HT-29 (cell line): ENCODE measurements at regions not wholly inside any gene's neighbourhood (a gene's known extent, or its start where the extent isn't known, plus 50 kb on each side); places are given as distances from the start of the nearest gene placed in this dataset.

Source experiments
- DNase-seq: peaks from one replicate; pipeline ENCODE4 v3.0.0-alpha.2; 2015; ENCODE audit warnings: low spot score

DNA sequence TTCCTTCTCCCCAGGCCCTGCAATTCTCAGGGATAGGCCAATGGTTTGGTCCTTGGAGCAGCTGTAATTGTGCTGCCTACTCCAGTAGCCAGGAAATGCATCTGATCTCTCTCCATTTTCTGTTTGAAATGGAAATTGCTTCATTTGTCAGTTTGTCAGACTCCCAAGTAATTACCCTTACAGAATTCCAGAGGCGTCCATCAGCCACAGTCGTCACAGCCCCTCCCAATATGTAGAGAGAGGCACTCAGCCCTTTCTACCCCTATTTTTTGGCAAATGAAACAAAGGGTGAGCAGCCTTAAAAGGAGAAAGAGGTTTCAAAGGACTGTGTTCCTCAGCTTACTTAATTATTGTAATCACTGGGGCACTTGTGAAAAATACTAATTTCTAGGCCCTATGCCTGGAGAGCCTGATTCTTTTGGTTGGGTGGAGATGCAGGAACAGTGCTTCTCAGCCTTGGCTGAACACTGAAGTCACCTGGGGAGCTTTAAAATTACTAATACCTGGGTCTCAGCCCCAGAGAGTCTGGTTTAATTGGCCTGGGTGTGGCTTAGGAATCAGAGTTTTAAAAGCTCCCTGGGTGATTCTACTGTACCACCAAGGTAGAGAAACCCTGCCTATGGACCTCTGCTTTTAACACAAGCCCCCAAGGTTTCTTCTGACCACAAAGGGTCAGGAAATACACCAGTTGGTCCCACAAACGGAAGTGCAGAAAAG lies 190.0 kb downstream of the EMP1 start:
- DNase-seq, result no peak

DNA sequence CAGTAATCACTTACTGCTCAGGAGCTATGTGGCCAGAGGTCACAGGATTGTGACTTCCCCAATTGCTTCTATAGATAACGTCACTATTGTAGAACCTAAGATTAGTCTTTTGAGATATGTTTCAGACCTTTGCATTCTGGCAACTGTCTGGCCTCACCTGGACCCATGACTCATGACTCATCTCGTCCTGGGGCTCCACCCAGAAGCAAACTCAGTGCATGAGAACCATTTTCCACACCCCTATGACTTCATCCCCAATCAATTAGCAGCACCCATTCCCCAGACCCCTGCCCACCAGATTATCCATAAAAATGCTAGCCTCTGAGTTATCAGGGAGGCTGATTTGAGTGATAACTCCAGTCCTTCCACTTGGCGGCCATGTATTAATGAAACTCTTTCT lies 186.9 kb downstream of the EMP1 start:
- peak; percentile 36 for DNase-seq

- DNase-seq, result no peak
Measured at GRCh38 chr12:13380297-13380696, 183.8 kb downstream of the EMP1 start.

- DNase-seq, result no peak
Measured at GRCh38 chr12:13379531-13380188, 183.1 kb downstream of the EMP1 start.

DNA sequence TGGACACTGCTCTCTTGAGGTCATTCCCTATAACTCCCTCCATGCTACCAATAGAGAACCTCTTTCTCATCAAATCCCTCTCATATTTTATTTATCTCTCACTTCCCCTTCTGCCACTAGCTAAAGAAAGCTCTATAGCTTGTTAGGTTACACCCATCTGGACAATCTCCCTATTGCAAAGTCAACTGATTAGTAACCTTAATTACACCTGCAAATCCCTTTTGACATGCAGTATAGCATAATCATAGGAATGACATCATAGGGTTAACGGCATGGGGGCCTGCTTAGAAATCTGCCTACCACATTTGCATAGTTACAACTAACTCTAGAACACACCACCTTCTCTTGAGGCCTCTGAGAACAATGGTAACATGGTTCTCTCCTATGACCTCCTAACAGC lies 181.2 kb downstream of the EMP1 start:
- no peak for DNase-seq

GRCh38 chr12:13376610-13377373 lies 180.3 kb downstream of the EMP1 start:
- DNase-seq, result peak; percentile 80

DNA sequence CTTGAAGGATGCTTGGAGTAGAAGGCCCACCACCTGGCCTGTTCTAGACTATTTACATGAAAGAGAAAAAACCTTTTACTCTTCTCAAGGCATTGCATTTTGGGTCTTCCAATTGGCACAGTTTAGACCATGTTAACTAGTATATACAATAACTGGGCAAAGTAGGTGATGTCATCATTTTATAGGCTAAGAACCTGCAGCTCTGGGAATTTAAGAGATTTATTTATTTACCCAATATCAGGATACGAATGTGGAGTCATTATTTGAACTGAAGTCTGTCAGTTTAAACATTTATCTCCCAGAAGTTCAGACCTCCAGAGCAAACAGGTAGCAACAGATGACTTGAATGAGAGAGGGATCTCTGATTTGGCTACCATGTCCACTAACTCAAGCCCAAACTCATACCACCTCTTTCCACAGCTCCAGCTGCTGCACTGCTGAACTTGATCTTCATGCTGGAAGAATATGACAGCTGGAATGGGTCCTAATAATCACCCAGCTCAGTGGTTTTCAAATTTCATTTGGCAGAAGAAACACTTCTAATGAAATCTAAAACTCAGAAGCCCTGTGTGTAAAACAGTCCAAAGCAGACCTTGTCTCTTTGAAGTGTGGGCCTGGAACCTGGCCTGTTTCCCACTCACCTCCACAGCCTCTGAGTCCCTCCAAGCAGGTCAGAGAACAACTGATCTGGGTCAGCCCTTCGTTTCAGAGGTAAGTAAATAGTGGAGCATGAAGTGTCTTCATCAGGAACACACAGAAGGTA lies 179.2 kb downstream of the EMP1 start:
- DNase-seq, result no peak

- no peak for DNase-seq
Measured at GRCh38 chr12:13374793-13375192, 178.3 kb downstream of the EMP1 start.

DNA sequence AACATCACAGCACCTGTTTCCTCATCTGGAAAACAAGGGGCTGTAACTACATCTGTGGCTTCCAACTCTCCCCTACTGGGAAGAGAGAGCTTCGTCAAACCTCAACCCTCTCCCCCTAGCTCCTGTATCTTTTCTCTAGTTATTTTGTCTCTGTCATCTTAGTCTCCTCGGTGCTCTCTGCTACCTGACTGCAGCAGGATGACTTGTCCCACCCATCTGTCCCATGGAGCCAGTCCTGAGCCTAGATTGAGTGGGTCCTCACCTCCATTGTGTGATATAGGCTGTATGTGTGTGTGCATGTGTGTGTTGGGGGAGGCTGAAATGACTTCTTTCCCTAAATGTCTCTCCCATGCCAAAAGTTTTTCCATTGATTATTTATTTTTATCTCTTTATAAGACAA lies 177.3 kb downstream of the EMP1 start:
- DNase-seq, result no peak

DNA sequence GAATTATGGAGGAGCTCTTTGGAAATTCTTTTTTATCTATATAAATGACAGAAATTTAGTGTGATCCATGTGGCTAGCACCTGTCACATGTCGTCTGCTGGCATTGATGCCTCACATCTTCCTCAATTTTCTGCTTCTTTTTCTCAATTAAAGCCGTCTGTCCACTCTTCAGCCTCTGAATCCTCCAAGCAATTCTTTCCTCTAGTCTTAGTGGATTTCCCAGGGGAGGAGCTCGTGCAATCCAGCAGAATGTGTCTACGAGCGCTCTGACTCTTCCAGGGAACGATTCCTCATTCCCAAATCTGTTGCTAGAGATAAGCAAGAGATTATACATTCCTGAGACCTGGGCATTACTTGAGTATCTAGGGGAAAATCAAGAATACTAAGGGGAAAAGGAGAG lies 176.6 kb downstream of the EMP1 start:
- DNase-seq, result no peak

DNA sequence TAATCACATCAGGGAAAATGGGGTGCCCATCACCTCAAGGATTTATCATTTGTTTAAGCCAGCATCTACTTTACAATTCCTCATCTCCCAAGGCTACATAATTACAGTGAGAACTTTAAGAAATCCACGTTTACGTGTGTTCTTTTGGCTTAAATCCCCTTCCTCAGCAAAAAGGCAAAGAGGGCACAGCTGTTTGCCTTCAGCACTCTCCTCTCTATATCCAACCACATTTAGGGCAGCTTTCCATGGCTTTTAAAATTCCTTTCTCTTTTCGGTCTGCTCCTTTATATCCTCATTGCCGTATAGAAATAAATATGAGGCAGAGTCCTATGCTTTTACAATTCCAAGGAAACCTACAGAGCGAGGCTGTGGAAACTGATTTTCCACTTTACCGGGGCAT lies 175.9 kb downstream of the EMP1 start:
- DNase-seq, result no peak

DNA sequence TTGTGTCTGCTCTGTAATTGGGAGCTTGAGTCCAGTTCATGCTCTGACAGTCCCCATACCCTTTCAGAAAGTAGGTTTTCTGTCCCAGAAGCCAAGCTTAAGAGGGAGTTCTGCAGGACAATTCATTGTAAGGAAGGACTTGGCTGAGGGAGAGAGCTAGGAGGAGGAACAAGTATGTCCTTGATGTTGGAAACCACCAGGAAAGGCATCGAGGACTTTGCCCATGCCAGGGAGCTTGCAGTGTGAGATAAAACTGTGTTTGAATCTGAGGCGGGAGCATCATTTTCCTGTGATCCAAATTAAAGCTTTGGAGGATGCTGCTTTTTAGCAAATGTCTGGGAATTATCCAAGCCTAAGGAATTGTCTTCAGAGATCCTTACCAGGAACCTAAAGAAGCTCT lies 175.3 kb downstream of the EMP1 start:
- no peak for DNase-seq

DNA sequence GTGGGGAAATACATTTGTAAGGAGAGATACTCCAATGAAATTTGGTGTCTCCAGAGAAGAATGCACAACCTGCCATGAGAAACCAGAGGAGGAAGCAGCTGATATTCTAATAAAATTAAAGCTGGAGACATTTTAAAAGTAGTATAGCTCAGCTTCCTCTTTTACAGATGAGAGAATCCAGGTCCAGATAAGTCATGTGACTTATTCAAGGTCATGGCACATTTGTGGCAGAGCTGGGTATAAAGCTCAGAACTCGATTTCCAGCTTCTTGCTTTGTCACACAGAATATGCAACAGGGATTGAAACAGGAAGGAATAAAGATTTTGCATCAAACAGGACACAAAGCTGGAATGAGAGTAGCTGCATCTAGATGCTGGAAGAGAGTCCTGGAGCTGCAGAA lies 174.8 kb downstream of the EMP1 start:
- no peak for DNase-seq

DNA sequence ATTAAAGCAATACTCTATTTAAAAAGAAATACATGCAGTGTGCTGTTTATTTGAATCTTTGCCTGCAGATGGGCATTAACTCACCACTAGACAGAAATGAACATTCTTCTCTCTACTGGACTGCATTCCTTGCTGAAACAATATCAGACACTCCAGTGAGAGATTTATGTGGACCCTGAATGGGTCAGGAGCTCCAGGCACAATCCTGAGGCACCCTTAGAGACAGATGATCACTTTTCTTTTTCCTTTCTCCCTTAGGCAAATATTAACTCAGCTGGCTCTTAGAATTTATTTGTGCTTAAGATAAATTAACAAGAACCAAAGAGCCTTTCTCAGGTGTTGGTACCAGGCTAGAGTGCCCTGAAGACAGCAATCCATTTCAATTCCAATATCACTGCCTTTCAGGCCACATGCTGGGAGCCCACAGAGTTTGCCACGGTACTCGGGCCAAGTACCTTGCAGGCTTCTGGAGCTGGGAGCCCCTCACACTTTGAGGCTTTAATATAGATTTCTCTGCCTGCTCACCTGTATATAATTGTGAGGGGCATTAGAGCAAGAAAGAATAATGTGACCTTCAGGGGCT lies 173.0 kb downstream of the EMP1 start:
- DNase-seq, result no peak

- DNase-seq, result no peak
Measured at GRCh38 chr12:13368971-13369370, 172.4 kb downstream of the EMP1 start.

DNA sequence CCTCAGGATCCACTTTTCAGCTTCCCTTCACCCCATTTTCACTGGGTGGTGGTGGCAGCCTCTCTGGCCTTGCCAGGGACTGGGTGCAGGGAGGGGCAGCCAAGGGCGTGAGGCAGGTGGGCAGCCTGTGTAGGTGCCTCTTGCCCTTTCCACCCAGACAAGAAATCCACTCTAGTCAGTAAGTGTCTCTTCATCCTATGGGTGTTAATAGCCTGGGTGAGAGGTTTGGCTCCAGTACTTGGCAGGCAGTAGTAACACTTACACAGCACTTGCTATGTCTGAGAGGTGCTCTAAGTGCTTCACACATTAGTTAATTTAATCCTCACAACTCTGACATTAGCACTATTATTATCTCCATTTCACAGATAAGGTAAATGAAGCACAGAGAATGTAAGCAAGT lies 171.9 kb downstream of the EMP1 start:
- DNase-seq, result no peak

- DNase-seq, result no peak
Measured at GRCh38 chr12:13367973-13368372, 171.4 kb downstream of the EMP1 start.

DNA sequence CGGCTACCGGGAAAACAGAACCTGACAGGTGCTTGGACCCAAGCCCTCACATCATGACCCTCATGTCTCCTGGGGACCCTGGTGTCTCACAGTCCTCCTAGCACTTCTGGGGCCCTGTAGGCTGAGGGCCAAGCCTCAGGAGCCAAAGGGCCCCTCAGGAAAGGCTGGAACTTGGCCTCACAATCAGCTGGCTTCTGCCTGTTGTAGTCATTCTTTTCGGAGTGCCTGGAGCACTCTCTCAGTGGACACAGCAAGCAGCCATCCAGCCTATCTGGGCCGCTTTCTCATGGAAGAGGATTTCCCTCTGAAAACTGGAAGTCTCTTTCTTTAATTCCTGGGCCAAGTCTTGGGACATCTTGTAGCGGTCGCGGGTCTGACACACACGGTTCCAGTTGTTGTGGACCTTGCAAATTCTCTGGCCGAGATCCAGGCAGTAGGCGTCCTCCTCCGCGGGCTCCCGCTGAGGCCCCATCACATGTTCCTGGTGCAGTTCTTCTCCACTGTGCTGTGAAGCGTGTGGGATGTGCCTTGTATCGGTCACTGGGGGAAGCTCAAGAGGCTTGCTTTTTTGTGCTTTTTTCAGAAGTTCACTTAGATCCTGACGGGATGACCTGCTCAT lies 169.3 kb downstream of the EMP1 start:
- DNase-seq, result no peak

- DNase-seq, result peak; percentile 92
Measured at GRCh38 chr12:13362260-13362841, 165.8 kb downstream of the EMP1 start.

DNA sequence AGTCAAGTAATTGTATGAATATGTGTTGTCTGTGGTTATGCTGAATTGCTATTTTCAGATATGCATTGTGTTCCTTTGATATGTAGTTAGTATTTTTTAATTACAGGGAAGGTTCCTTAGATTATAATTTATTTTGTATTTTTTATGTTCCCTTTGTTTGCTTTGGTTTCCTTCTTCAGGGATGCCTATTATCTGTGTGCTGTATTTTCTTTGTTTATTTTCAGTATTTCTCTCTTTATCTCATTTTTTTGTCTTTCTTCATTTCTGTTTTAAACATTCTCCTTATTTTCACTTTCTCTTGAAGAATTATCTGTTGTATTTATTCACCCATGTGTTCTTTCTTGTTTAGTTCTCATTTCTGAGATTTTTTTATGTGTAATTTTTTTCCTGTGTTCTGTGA lies 163.1 kb downstream of the EMP1 start:
- no peak for DNase-seq

DNA sequence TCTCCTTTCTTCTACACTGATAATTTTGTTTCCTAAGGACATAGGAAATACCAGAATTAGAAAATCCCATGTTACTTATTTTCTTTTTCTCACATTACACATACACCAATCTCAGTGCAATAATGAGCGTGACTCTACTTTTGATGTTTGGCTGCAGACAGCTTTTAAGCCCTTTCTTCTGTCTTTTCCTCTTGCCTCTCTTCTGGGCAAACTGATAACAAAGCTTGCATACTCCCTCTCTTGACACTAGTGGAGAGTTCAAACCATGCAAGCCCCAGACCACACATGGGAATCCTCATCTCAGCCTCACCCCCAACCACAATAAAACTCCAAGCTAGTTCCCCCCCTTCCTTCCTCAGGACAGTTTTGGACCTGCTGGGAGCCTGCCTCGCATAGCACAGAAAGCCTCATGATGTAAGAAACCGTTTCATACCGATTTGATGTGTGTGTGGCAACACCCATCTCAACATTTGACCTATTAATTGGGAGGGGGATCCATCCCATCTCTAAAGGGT lies 161.9 kb downstream of the EMP1 start:
- no peak for DNase-seq
